Amniotic stem cell (primary cell): ENCODE measurements at regions not wholly inside any gene's neighbourhood (a gene's known extent, or its start where the extent isn't known, plus 50 kb on each side); places are given as distances from the start of the nearest gene placed in this dataset.

Experiments
- DNase-seq: peaks from one replicate; lab custom pipeline; 2025; lab: John Stamatoyannopoulos, UW

DNA sequence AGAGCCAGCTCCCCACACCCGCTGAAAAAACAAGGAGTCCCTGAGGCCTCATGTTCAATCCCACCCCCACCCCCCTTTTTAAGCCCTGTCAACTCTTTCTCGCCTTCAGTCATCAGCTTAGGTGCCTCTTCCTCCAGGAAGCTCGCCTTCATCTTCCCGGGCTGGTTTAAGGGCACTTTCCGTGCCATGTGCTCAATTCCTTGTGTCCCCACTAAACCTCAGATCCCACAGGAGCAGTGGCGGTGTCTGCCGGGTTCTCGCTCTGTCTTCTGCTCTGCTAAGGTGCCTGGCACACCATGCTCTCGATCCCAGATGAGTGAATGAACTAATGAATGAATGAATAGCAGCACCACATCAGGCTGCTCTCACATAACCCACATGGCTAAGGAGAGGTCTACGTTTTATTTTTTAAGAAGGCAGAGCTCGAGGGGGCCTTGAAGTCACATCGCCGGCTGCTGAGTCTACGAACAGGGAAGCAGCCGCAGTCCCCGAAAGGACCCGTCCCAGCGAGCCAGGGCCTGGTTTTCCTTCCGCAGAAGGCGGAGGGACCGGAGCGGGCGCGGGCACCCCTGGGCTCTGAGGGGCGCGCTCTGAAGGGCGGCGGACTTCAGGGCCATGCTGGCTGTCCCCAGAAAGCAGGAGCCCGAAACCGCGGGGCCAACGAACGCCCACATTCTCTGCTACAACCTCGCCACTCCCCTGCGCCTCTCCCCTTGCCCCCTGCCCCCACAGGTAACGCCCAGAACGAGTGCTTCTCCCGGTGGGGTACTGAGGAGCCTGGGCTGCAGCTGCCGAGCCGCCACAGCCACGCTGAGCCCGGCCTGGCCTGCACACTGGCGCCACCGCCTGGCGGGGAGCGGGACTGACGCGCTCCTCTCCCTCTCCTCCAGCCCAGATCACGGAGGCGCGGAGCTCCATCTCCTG lies 73.4 kb upstream of the KCNMA1 start:
- no peak for DNase-seq

DNA sequence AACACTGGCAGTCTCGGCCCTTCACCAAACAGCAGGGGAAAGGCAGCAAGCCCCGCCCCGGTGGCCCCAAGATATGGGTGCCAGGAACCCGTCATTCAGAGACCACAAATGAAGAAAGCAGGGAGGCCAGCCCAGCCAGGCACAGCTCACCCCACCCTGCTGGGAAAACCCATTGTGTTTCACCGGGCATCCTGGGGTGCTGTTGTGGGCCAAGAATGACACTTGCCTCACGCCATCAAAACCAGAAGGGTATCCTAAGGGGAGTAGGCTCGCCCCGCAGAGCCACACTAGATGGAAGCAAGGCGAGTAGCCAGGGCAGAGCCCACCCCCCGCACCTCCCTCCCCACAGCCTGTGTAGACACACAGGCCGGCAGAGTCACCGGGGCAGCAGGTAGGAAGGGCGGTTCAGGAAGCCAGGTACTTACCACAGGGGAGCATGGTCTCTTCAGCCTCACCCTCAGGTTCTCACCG lies 72.5 kb upstream of the KCNMA1 start:
- no peak for DNase-seq

DNA sequence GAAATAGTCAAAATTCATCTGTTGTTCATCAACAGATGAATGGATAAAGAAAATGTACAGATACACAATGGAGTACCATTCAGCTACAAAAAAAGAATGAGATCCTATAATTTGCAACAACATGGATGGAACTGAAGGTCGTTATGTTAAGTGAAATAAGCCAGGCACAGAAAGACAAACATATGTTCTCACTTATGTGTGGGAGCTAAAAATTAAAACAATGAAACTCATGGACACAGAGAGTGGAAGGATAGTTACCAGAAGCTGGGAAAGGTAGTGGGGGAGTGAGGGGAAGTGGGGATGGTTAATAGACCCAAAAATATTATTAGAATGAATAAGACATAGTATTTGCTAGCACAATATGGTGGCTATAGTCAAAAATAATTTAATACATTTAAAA lies 70.0 kb upstream of the KCNMA1 start:
- DNase-seq: no peak

DNA sequence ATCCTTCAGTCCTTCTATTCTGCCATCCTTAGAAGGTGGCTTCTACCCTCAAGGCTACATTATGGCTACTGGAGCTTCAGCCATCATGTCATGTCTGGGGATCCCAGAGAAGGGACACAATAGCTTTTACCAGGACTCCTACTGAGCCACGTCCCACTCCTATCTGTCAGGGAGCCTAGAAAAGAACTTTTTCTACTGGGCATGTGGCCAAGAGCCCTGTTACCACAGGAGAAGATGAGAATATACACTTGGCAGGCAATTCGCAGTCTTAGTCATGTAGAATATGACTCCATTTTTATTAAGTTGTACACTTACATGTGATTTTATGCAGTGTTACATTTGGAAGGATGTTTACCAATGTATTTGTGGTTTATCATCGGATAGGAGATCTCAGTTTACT lies 64.6 kb upstream of the KCNMA1 start:
- DNase-seq: peak; percentile 63

DNA sequence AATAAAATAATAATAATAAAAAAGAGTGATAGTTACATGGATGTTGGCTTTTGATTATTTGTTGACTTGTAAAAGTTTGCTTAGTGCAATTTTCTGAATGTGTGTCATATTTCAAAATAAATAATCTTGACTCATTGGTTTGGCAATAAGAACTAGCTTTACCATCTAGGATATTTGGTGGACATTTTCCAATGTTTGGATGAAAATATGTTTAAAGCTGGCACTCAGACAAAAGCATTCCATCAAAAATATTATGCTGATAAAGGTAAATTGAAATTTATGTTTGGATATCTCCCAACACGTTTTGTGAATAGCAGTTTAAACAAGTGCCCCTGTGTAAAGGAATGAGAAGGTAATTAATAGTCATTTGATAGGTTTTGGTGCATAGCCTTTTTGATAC lies 62.5 kb upstream of the KCNMA1 start:
- DNase-seq: no peak

DNA sequence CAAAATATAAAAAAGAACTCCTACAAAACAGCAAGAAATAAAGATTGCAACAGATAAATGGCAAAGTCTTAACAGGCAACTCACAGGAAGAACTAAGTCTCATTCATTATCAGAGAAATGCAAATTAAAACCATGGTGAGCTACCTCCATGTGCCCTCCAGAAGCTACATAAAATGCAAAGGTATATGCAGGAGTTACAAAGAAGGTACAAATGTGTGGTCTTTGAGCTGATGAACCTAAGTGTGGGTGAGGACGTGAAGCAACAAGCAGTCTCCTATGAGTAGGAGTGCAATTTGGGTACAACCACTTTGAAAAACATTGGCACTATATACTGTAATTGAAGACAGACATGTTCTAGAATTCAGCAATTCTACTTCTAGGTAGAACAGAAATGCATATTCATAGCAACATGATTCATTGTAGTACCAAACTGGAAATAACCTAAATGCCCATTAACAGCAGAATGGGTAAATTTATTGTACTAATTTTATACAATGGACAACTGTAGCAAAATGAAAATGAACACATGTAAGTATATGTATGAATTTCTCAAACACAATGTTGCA lies 61.6 kb upstream of the KCNMA1 start:
- no peak for DNase-seq

DNA sequence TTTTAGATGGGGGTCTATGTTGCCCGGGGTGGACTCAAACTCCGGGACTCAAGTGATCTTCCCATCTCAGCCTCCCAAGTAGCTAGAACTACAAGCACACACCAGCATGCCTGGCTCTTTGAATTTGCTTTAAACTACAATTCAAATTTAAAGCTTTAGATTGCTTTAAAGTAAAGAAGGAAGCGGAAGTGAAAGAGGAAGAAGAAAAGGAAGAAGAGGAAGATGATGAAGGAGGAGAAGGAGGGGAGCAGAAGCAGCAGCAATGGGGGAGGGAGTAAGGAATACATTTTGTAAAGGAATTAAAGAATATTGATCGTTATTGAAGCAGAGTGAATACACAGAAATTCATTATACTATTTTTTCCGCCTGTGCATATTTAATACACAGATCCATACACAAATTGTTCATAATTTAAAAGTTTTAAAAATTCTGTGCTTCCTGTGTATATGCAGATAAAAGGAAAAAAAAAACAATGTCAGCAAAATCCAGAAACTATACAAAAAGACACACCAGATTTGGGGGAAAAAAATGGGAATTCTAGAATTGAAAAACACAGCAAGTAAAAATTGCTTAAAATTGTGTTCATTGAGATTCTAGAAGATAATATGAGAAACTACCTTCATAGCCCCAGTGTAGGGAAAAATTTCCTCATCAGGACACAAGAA lies 60.8 kb upstream of the KCNMA1 start:
- no peak for DNase-seq

DNA sequence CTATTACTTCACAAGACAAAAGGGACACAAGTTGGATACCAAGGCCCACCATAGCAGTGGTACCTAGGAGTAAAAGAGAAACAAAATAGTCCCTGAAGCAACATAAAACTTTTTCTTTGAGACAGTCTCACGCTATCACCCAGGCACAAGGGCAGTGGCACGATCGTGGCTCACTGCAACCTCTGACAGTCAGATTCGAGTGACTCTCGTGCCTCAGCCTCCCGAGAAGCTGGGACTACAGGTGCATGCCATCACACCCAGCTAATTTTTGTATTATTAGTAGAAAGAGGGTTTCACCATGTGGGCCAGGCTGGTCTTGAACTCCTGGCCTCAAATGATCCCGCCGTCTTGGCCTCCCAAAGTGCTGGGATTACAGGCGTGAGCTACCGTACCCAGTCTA lies 59.0 kb upstream of the KCNMA1 start:
- no peak for DNase-seq

DNA sequence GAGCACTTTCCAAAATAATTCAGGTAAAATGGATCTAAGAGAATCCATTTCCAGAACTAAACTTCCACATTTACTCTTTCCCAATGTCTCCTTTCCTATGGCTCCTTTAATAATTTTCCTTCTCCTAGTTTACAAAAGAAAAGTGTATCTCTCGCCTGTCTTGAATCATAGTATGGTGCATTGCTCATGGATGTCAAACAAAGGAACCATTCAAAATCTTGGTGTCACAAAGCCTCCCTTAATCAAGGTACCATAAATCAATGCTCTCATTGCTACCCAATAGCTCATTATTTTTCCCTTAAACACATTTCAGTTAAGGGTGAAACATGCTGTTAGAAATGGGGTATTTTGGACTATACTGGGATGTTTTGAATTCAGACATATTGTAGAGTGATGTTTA lies 57.6 kb upstream of the KCNMA1 start:
- DNase-seq: no peak

DNA sequence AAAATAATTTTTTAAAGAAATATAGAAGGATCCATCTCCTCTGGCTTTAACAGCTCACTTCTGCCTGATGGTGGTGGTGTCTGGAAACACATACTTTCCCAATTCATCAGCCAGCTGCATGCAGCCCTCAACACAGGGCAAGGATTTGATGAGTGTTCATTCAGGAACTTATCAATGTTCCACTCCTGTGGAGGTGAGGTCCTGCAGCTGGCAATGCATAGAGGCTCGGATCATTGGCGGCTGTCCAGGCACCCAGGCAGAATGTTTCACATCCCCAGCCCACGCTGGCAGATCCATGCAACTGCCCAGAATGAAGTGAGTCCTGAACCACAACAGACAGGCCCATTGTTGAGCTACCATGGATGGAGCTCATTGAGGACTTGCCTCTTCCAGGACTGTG lies 55.2 kb upstream of the KCNMA1 start:
- DNase-seq: no peak

DNA sequence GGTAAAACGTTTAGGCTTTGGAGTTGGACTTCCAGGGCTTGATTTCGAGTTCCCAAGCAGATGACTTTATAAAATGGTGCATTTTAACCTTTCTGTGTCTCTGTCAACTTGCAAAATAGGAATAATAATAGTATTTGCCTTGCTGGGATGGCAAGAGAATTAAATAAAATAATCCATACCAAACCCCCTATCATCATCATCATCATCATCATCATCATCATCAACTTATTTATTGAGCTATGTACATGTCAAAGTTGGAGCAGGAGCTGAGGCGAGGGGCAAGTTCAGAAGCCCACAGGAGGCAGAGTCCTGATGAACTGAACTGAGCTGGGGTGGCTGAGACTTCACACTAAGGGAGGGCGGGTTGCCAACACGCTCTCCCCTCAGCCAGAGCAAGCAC lies 51.7 kb upstream of the KCNMA1 start:
- no peak for DNase-seq

DNA sequence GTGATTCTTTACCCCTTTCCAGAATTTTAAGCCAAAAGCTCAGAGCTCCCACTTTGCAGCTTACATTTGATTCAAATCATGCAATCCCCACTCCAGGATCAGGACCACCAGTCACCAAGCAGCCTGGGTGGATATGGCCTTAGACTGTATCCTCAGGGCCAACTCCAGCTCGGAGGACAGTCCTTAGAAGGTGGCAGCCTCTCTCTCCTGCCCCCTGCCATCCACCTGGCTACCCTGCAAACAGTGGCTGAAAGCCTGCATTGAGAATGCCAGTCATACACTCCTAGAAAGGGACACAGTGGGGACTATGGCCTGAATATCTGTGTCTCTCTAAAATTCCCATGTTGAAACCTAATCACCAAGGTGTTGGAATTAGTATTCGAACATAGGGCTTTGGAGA lies 50.0 kb upstream of the KCNMA1 start:
- DNase-seq: no peak
